ENCODE measurements at regions not wholly inside any gene's neighbourhood (a gene's known extent, or its start where the extent isn't known, plus 50 kb on each side); places are given as distances from the start of the nearest gene placed in this dataset.

DNA sequence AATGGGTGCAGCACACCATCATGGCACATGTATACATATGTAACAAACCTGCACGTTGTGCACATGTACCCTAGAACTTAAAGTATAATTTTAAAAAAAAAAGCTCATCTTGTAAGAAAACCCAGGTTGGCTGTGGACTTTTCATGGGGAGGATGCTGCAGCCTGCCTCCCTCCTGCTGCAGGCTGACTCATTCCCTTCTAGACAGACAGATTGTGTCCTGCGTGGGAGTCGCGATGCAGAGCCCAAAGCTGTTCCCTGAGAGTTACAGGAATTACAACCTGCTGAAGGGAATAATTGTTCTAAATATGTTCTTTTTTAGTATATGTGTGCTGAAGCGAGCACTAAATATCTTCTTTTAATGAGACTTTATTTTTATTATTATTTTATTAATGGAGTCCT is 93.2 kb downstream of the TBX19 start:
- no peak for FAIRE-seq
- peaks cover 40% of the 10 kb centered on the region for H3K79me2 ChIP-seq (ENCODE audit: insufficient read depth, low read length)
- intact Hi-C loops (cut with micrococcal nuclease; ENCODE audit: unreplicated experiment), result no loop called here

DNA sequence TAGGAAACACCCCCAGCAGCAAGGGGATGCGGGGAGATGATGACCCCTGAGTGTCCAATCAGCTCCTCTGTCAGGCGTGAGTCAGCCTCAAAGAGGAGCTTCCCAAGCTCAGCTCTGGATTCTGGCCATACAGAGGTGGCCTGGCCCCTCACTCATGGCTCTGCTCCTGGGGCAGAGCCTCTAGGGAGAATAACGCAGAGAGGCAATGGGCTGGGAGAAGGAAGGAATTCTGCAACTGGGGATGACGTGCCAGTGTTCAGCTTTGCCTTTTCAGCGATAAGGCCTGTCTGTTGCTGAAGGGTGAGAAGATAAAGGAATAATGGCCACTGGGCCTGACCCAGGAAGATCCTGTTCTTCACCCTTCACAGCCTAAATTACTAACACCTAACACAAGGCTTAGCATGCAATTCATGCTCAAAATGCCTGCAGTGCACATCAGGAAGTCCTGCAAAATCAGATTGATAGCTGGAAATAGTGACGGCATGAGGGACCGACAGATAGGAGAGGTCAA is 92.2 kb downstream of the TBX19 start:
- WGBS (ENCODE audit: low lambda C conversion rate), result 96% methylated on average over 5 of the region's 7 CpGs
- Histone ChIP-seq H3K9me3 (ENCODE audit: low read length) (no peaks in the 10 kb centered on the region), H3K4me3 (replicated peaks in 1 of 3; ENCODE audit: insufficient read depth in 1 of 3, low read depth in 2 of 3, low read length in 3 of 3) (no peak overlapping the region), H3K27me3 (ENCODE audit: control insufficient read depth in 1 of 2, insufficient read depth in 2 of 2, low read length in 2 of 2) (no peaks in the 10 kb centered on the region), H4K20me1 (ENCODE audit: insufficient read depth, low read length) (peaks cover 5% of the 10 kb centered on the region), H3K4me1 (ENCODE audit: insufficient read depth, low read length) (peaks cover 14% of the 10 kb centered on the region), H3K9ac (ENCODE audit: insufficient read depth, low read depth, low read length) (no peak overlapping the region), H2AFZ (ENCODE audit: low read length) (no peak overlapping the region), H3K4me2 (ENCODE audit: low read depth, low read length) (no peak overlapping the region), H3K27ac (ENCODE audit: extremely low read length, insufficient read depth, low read length) (no peak overlapping the region), H3K79me2 (ENCODE audit: insufficient read depth, low read length) (peaks cover 44% of the 10 kb centered on the region), H3K36me3 (replicated peaks in 1 of 2; ENCODE audit: control insufficient read depth in 1 of 2, insufficient read depth in 2 of 2, low read length in 2 of 2) (peaks cover 6 to 12% of the 10 kb centered on the region in 2 experiments; a peak in 3 of 5 replicates)
- FAIRE-seq (no peak), ATAC-seq (no peak), DNase-seq (ENCODE audit: low spot score) (no peak)
- in situ Hi-C loops (cut with HindIII; ENCODE audit: extremely low pct_ligation_motif_present, low pct_unique_long_range_greater_than_20kb) (no loop called here), intact Hi-C loops (cut with micrococcal nuclease; ENCODE audit: unreplicated experiment) (no loop called here)
- CTCF ChIA-PET (ENCODE audit: low intra/inter-chr PET ratio, low total read pairs), result no interaction called here
- POLR2A ChIA-PET, result no interaction called here
- BruUV-seq (replicated peaks), result no TSS peak
- TF ChIP-seq ARHGAP35 (CRISPR knock-in tag; IDR thresholded peaks at IDR 0.05; ENCODE audit: borderline replicate concordance) (no peak), TGIF2 (CRISPR knock-in tag; IDR thresholded peaks at IDR 0.05) (no peak), KMT2B (CRISPR knock-in tag; IDR thresholded peaks at IDR 0.05) (no peak), PHF21A (CRISPR knock-in tag; IDR thresholded peaks at IDR 0.05) (no peak), ZNF75D (CRISPR knock-in tag; IDR thresholded peaks at IDR 0.05; ENCODE audit: borderline replicate concordance) (no peak), ZNF788 (CRISPR knock-in tag; IDR thresholded peaks at IDR 0.05; ENCODE audit: borderline replicate concordance) (no peak), SMC3 (IDR thresholded peaks at IDR 0.05; ENCODE audit: low read length) (no peak), TAF15 (IDR thresholded peaks at IDR 0.05; ENCODE audit: low read depth, low read length, poor library complexity, severe bottlenecking) (no peak), ZNF143 (CRISPR knock-in tag; IDR thresholded peaks at IDR 0.05) (no peak), PAWR (CRISPR knock-in tag; IDR thresholded peaks at IDR 0.05; ENCODE audit: borderline replicate concordance) (no peak), ZNF616 (CRISPR knock-in tag; IDR thresholded peaks at IDR 0.05; ENCODE audit: low read depth) (no peak), JUN (CRISPR knock-in tag; IDR thresholded peaks at IDR 0.05) (no peak), NFYB (CRISPR knock-in tag; IDR thresholded peaks at IDR 0.05) (no peak), ELF3 (CRISPR knock-in tag; IDR thresholded peaks at IDR 0.05) (no peak)

More for the DNA sequence above, 93.2 kb downstream of the TBX19 start:
- no peak overlapping the region for H3K27ac ChIP-seq (ENCODE audit: extremely low read length, insufficient read depth, low read length)
- in situ Hi-C loops (cut with HindIII; ENCODE audit: extremely low pct_ligation_motif_present, low pct_unique_long_range_greater_than_20kb), result no loop called here
- no peak overlapping the region for H3K9ac ChIP-seq (ENCODE audit: insufficient read depth, low read depth, low read length)
- ChIA-PET POLR2A (no interaction called here), CTCF (ENCODE audit: low intra/inter-chr PET ratio, low total read pairs) (no interaction called here)
- H3K4me3 ChIP-seq (replicated peaks in 1 of 3; ENCODE audit: insufficient read depth in 1 of 3, low read depth in 2 of 3, low read length in 3 of 3), result no peak overlapping the region
- H3K9me3 ChIP-seq (ENCODE audit: low read length), result no peaks in the 10 kb centered on the region
- H3K36me3 ChIP-seq (replicated peaks in 1 of 2; ENCODE audit: control insufficient read depth in 1 of 2, insufficient read depth in 2 of 2, low read length in 2 of 2), result peaks cover 6 to 10% of the 10 kb centered on the region in 2 experiments; a peak in 3 of 5 replicates
- ATAC-seq (no peak), DNase-seq (ENCODE audit: low spot score) (no peak)
- no peak for TF ChIP-seq ZNF773 (CRISPR knock-in tag; IDR thresholded peaks at IDR 0.05; ENCODE audit: borderline replicate concordance)
- no peak for TF ChIP-seq ZNF614 (CRISPR knock-in tag; IDR thresholded peaks at IDR 0.05; ENCODE audit: borderline replicate concordance)
- TF ChIP-seq ZNF367 (CRISPR knock-in tag; IDR thresholded peaks at IDR 0.05; ENCODE audit: borderline replicate concordance), result no peak
- TF ChIP-seq, protein P1, sequence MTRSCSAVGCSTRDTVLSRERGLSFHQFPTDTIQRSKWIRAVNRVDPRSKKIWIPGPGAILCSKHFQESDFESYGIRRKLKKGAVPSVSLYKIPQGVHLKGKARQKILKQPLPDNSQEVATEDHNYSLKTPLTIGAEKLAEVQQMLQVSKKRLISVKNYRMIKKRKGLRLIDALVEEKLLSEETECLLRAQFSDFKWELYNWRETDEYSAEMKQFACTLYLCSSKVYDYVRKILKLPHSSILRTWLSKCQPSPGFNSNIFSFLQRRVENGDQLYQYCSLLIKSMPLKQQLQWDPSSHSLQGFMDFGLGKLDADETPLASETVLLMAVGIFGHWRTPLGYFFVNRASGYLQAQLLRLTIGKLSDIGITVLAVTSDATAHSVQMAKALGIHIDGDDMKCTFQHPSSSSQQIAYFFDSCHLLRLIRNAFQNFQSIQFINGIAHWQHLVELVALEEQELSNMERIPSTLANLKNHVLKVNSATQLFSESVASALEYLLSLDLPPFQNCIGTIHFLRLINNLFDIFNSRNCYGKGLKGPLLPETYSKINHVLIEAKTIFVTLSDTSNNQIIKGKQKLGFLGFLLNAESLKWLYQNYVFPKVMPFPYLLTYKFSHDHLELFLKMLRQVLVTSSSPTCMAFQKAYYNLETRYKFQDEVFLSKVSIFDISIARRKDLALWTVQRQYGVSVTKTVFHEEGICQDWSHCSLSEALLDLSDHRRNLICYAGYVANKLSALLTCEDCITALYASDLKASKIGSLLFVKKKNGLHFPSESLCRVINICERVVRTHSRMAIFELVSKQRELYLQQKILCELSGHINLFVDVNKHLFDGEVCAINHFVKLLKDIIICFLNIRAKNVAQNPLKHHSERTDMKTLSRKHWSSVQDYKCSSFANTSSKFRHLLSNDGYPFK (CRISPR knock-in tag; IDR thresholded peaks at IDR 0.05; ENCODE audit: borderline replicate concordance), result no peak
- 91% methylated on average over 5 of the region's 5 CpGs for WGBS (ENCODE audit: low lambda C conversion rate)
- no peak overlapping the region for H3K4me2 ChIP-seq (ENCODE audit: low read depth, low read length)
- no TSS peak for BruUV-seq (replicated peaks)
- peaks cover 4% of the 10 kb centered on the region for H4K20me1 ChIP-seq (ENCODE audit: insufficient read depth, low read length)
- H3K27me3 ChIP-seq (ENCODE audit: control insufficient read depth in 1 of 2, insufficient read depth in 2 of 2, low read length in 2 of 2), result no peaks in the 10 kb centered on the region
- H2AFZ ChIP-seq (ENCODE audit: low read length), result no peak overlapping the region
- peaks cover 4% of the 10 kb centered on the region for H3K4me1 ChIP-seq (ENCODE audit: insufficient read depth, low read length)
